Body of pancreas (tissue), 4 donors: ENCODE measurements at regions not wholly inside any gene's neighbourhood (a gene's known extent, or its start where the extent isn't known, plus 50 kb on each side); places are given as distances from the start of the nearest gene placed in this dataset.
A peak's percentile ranks its signal among the peaks of the same experiment; 100 is the strongest.

Experiments
- ATAC-seq: fragments of 150-250 bp; one replicate; pipeline ENCODE4 v1.9.1; 2016
- DNase-seq, 4 donors: peaks; one replicate each; pipeline ENCODE4 v3.0.0-alpha.2; 2019
- H3K27ac ChIP-seq, 4 donors: fragments of 200-600 bp; sonication (generic); 1 replicate in 3 of 4; 2 replicates in 1 of 4; pipeline versions ENCODE4 v1.5.1 to v1.6.1; 2016 to 2019; ENCODE audit warnings: mild to moderate bottlenecking in 1 of 4, mixed read lengths in 1 of 4, moderate library complexity in 1 of 4
- H3K27me3 ChIP-seq, 2 donors: fragments of 200-600 bp; sonication (generic); one replicate each; pipeline ENCODE4 v1.6.0; 2016; ENCODE audit warnings: mild to moderate bottlenecking in 1 of 2
- H3K36me3 ChIP-seq, 2 donors: fragments of 200-600 bp; sonication (generic); replicated peaks in 1 of 2; 2 replicates each; pipeline ENCODE4 v1.5.1; 2016; ENCODE audit warnings: low read depth in 2 of 2; ENCODE audit not compliant: insufficient read depth in 1 of 2
- H3K4me1 ChIP-seq: fragments of 200-600 bp; sonication (generic); one replicate; pipeline ENCODE4 v1.6.0; 2016
- H3K4me3 ChIP-seq, 2 donors: fragments of 200-600 bp; sonication (generic); 1 replicate in 1 of 2; 2 replicates in 1 of 2; pipeline ENCODE4 v1.5.1; 2016 to 2019
- H3K9me3 ChIP-seq, 3 donors: fragments of 200-600 bp; sonication (generic); 1 replicate in 2 of 3; 2 replicates in 1 of 3; pipeline ENCODE4 v1.5.1; 2016
- CTCF ChIP-seq, 7 experiments: fragments of 450-650 bp in 4 of 7; fragments of 200-600 bp in 3 of 7; sonication (generic) in 3 of 7; IDR thresholded peaks; one replicate each; pipeline ENCODE4 v1.5.1; 2016 to 2019; ENCODE audit warnings: antibody characterized with exemption in 7 of 7
- POLR2A ChIP-seq, 3 donors: fragments of 450-650 bp; IDR thresholded peaks; one replicate each; pipeline ENCODE4 v1.6.1; 2016; ENCODE audit warnings: antibody characterized with exemption in 3 of 3, mild to moderate bottlenecking in 2 of 3
- WGBS, 2 donors: methylation state at CpG; one replicate each; pipeline ENCODE4 v1.1.5; 2017; 5-methylcytosine and 5-hydroxymethylcytosine counted together
- intact Hi-C: fragments of 100-400 bp; cut with DNase I; formaldehyde crosslinking; loops from one replicate; pipeline ENCODE4 v1.15.1; 2023

GRCh38 chr12:124726596-124727263 is 136.9 kb downstream of the SCARB1 start:
- DNase-seq (no peak), ATAC-seq (no peak)
- TF ChIP-seq POLR2A (IDR thresholded peaks at IDR 0.05) = no peak
- TF ChIP-seq CTCF (IDR thresholded peaks at IDR 0.05) = no peak
- H3K27me3 ChIP-seq = no peaks in the 10 kb centered on the region
- whole genome bisulfite sequencing, 2 donors = 48 to 50% methylated on average over 8 of the region's 8 CpGs
- H3K36me3 ChIP-seq = no peaks in the 10 kb centered on the region
- peaks cover 29% of the 10 kb centered on the region for H3K4me1 ChIP-seq
- H3K9me3 ChIP-seq = no peaks in the 10 kb centered on the region
- peak overlapping the region; percentile 45 to 91 (median 74) for H3K27ac ChIP-seq
- intact Hi-C loops = no loop called here
- no peak overlapping the region for H3K4me3 ChIP-seq

GRCh38 chr12:124725597-124726237 is 137.9 kb downstream of the SCARB1 start:
- no peak overlapping the region for H3K4me3 ChIP-seq
- H3K9me3 ChIP-seq = no peaks in the 10 kb centered on the region
- DNase-seq (no peak), ATAC-seq (no peak)
- intact Hi-C loops = no loop called here
- TF ChIP-seq POLR2A (IDR thresholded peaks at IDR 0.05) (no peak), CTCF (IDR thresholded peaks at IDR 0.05) (no peak)
- WGBS, 2 donors = 88 to 91% methylated on average over 7 of the region's 7 CpGs
- H3K36me3 ChIP-seq = no peaks in the 10 kb centered on the region
- H3K27me3 ChIP-seq = no peaks in the 10 kb centered on the region
- H3K4me1 ChIP-seq = peaks cover 33% of the 10 kb centered on the region
- H3K27ac ChIP-seq = peak overlapping the region in 3 of 4 donors; percentile 25 to 91 (median 79)

GRCh38 chr12:124725099-124725498 is 138.6 kb downstream of the SCARB1 start:
- intact Hi-C loops = no loop called here
- no peaks in the 10 kb centered on the region for H3K36me3 ChIP-seq
- H3K4me1 ChIP-seq = peaks cover 31% of the 10 kb centered on the region
- peak overlapping the region in 1 of 4 donors; percentile 91 for H3K27ac ChIP-seq
- TF ChIP-seq POLR2A (IDR thresholded peaks at IDR 0.05) (no peak), CTCF (IDR thresholded peaks at IDR 0.05) (no peak)
- ATAC-seq = no peak
- no peaks in the 10 kb centered on the region for H3K9me3 ChIP-seq
- no peak for DNase-seq
- H3K4me3 ChIP-seq = no peak overlapping the region
- WGBS, 2 donors = 71 to 78% methylated on average over 9 of the region's 9 CpGs
- H3K27me3 ChIP-seq = no peaks in the 10 kb centered on the region

- no peaks in the 10 kb centered on the region for H3K9me3 ChIP-seq
- peaks cover 31% of the 10 kb centered on the region for H3K4me1 ChIP-seq
- ATAC-seq = no peak
- TF ChIP-seq CTCF (IDR thresholded peaks at IDR 0.05) (no peak), POLR2A (IDR thresholded peaks at IDR 0.05) (no peak)
- no peak overlapping the region for H3K4me3 ChIP-seq
- no peak for DNase-seq
- no peak overlapping the region for H3K27ac ChIP-seq
- intact Hi-C loops = no loop called here
- H3K36me3 ChIP-seq = no peaks in the 10 kb centered on the region
- 77 to 84% methylated on average over 3 of the region's 3 CpGs for WGBS, 2 donors
- H3K27me3 ChIP-seq = no peaks in the 10 kb centered on the region
Observed at GRCh38 chr12:124722878-124723277, 140.8 kb downstream of the SCARB1 start.
